HG03342 (cell line): ENCODE measurements at regions not wholly inside any gene's neighbourhood (a gene's known extent, or its start where the extent isn't known, plus 50 kb on each side); places are given as distances from the start of the nearest gene placed in this dataset.
"Not testable (repeated sequence)": the region's sequence is repeated elsewhere in the genome, so short reads cannot be mapped to it uniquely, and the experiment has no call there.

Source experiments
- ATAC-seq: cut with Tn5 transposase; IDR thresholded peaks from one replicate; pipeline ENCODE4 v1.9.1; 2021; ENCODE audit warnings: mild to moderate bottlenecking, moderate library complexity; ENCODE audit not compliant: unreplicated experiment

DNA sequence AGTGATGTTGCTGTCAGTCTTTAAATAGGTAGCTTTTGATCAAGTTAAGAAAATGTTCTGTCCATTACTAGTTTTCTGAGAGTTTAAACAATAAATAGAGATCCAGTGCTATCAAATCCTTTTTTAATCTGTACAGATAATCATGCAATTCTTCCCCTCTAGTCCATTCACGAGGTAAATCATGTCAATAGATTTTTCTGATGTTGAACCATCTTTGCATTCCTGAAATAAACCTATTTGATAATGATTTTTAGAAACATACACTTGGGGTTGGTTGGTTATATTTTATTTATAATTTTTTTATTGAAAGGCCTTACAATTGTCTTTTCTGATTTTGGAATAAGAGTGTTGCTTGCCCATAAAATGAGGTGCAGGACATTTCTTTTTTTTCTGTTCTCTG lies 95.0 kb downstream of the FAM53A start:
- ATAC-seq = no peak

DNA sequence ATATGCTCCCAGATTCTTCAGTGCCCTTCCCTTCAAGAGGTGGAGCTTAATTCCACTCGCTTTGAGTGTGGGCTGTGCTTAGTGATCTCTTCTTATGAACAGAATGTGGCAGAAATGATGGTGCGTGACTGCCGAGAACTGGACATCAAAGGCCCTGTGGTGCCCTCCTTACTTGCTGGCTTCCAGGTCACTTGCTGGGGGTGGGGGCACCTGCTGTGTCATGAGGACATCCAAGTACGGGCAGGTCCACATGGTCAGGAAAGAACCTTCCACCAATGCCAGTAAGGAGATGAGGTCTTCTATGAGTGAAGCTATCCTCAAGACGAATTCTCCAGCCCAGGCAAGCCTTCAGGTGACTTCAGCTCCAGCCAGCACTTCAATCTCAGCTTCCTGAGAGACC lies 95.8 kb downstream of the FAM53A start:
- no peak for ATAC-seq

DNA sequence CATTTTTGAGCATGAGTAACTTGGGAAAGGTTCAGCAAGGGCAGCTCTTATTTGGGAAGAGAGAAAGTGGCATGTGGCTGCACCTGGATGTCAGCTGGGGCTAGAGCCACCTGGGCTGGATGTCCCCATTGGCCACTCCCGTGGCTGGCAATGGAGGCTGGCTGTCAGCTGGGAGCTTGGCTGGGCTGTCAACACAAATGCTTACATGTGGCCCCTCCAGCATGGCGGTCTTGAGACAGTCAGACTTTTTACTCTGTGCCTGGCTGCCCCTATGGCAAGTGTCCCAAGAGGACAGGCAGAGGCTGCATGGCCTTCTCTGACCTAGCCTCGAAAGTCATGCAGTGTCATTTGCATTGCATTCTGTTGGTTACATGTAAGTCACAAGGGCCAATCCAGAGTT lies 99.6 kb downstream of the FAM53A start:
- no peak for ATAC-seq

DNA sequence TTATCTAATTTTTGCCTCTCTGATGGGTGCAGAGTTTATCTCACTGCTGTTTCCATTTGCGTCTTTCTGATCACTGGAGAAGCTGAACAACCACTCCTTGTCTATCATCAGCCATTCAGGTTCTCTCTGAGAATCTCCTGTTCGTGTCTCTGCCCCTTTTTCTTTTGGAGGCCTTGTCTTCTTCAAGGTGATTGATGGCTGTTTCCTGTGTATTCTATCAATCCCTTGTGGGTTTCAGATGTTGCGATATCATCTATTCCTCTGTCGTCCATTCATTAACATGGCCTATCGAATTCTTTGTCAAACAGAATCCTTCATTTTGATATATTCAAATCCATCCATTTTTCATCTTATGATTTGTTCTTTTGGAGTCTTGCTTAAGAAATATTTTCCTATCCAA lies 100.3 kb downstream of the FAM53A start:
- no peak for ATAC-seq

DNA sequence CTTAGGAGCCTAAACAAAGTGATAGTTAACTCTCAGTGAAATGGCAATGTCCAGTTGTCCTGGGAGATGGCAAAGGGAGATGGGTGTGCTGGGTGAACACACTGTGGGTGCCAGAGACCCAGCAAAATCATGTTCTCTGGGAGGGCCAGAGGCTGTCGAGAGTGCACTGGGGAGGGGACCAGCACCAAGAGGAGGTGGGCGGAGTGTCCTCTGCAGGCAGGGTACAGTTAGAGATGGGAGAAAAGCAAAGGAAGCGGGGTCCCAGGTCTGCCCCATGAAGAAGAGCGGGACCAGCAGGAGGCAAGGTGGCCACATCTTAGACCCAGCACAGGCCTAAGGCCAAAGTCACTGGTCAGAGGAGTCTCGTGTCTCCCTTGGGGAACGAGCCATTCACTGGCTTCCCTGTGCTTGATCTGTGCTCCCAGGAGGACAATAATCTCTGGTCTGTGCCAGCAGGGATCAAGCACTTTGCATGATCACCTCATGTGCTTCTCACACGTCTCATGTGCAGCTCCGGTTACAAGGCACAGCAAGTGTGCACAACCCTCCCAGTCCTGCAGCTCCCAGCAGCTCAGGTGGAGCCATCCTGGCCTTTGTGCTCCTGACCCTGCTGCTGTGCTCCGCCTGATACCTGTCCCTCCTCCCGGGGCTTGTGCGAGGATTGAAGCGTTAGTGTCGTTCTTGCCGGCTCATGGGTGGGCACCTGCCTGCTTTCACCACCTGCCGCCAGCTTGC lies 100.9 kb downstream of the FAM53A start:
- ATAC-seq = no peak

DNA sequence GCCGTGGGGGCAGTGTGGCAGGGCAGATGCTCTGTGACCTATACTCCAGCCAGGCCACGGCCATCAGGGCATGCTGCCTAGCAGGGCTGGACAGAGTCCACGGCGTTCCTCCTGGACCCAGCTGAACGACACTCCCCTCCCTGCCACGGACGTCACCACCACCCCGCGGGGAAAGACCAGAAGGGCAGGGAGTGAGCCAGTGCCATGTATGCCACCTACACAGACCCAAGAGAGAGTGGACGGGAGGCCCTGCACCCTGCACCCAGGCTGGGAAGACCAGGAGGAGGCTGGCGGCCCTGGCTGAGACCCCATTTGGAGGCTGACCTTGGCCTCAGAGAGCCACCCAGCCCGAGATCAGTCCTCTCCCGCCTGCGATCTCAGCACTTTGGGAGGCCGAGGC lies 101.9 kb downstream of the FAM53A start:
- ATAC-seq = no peak

DNA sequence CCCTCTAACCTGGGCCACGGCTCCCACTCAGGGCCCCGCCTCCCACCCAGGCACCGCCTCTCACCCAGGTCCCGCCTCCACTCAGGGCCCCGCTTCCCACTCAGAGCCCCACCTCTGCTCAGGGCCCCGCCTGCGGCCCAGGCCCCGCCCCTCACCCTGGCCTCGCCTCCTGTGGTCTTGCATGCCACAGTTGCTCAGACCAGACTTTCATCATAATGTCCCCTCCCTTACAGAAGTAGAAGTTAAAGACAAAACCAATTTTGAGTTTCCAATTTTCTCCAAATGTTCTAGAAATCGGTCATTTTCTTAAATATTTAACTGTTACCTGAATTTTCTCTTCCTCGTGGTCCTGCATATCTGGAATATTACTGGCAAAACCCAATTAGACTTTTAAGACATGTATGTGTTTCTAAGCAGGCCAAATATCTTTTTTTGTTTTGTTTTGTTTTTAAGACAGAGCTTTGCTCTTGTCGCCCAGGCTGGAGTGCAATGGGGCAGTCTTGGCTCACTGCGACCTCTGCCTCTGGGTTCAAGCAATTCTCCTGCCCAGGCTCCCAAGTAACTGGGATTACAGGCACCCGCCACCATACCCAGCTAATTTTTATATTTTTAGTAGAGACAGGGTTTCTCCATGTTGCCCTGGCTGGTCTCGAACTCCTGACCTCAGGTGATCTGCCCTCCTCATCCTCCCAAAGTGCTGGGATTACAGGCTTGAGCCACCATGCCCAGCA lies 102.8 kb downstream of the FAM53A start:
- peak; percentile 71 for ATAC-seq

DNA sequence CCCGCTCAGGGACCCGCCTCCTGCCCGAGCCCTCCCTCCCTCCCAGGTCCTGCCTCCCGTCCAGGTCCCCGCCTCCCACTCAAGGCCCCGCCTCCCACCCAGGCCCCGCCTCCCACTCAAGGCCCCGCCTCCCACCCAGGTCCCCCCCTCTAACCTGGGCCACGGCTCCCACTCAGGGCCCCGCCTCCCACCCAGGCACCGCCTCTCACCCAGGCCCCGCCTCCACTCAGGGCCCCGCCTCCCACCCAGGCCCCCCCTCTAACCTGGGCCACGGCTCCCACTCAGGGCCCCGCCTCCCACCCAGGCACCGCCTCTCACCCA lies 103.5 kb downstream of the FAM53A start:
- not testable (repeated sequence) for ATAC-seq

DNA sequence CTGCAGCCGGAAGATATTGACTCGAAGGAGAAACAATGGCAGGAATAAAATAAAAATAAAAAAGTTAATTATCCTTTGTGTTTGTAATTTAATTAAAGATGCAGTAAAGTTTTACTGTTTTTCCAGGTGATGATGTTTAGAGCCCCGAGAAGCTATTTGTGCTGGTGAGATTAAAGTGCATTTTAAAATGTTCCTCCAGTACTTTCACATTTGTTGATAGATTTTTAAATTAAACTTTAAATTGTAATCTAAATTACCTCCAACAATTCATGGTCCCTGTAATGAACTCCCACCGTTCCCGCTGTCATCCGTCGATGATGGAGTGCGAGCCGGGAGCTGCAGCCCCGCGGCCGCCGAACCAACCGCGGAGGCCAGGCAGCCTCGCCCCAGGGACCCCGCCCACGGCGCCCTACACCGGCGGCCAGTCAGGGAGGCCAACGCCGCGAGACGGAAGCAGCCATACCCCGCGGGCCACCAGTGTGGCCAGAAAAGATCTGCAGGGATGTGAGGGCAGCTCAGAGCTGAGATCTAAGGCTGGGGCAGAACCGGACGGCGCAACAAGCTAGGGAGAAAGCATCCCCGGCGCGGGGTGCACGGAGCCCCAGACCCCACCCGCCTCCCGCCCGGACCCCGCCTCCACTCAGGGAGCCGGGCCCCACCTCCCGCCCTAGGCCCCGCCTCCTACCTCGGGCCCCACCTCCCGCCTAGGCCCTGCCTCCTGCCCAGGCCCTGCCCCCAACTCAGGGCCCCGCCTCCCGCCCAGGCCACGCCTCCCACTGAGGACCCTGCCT lies 104.0 kb downstream of the FAM53A start:
- ATAC-seq = no peak

DNA sequence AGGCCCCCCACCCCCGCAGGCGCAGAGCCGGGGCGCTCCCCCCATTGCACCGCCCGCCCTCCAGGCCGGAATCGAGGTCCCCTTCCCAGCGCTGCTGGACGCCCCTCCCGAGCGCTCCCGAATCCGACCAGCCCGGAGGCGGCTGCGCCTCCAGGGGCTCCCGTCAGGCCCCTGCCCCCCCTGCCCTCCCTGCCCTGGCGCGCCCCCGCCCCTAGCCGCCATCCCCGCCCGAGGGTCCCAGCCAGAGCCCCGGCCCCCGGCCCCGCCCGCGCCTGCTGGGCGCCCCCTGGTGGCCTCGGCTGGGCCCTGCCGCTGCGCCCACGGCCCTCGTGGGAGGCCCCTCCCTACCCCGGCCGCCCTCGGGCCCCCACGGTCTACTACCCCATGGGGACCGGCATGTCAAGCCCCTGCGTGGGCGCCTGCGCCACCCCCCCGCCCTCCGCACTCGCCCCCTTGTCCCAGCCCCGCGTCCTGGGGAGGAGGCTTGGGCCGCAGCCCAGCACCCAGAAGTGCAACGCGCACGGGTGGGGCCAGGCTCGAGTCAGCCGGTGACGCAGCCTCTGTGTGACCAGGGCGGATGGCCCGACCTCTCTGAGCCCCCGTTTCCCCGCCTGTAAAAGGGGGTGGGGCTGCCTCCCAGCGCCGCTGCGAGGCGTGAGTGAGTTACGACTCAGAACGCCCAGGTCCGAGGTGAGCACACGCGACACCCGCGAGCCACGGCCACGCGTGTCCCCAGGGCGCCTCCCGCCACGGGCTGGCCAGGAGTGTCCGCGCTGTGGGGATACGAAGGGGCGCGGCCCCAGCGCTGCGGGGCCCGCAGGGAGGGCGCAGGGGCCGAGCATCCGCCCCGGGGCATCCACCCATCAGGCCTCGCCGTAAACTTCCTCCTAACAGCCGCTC lies 104.9 kb downstream of the FAM53A start:
- no peak for ATAC-seq

DNA sequence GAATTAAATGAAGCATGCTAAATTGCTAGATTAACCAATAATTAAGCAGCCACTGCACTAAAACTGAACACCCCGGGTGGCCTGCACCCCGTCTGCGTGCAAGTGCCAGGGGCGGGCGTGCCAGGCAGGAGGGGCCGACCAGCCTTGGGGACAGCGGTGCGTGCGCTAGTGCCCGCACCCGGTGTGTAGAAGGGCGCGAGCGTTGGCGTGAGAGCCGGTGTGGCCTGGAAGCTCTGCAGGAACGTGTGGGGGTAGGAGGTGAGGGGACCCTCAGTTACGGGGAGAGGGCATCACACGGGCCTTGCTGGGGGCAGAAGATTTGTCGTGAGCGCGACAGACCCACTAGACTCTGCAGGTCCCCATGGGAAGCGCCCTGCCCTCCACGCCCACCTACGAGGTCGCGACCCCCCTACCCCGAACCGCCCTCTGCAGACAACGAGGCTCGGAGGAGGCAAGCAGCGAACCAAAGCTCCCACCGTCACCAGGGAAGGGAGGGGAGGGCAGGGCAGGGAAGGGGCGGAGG lies 105.8 kb downstream of the FAM53A start:
- ATAC-seq = no peak

DNA sequence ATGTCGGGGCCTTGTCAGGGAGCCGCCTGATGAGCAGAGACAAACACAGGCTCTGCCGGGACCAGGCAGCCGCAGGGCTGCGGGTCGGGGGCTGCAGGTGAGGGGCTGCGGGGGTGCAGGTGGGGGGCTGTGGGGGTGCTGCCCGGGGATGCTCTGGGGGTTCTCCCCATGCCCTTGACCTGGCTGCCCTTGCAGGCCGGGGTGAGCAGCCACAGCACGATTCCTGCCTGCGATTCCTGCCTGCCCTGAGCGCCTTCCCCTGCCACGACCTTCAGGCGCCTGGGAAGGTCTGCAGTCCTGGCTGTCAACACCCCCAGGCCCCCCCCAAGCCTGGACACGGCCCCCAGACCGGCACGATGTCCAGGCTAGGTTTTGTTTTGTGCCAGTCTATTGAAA lies 106.3 kb downstream of the FAM53A start:
- no peak for ATAC-seq

DNA sequence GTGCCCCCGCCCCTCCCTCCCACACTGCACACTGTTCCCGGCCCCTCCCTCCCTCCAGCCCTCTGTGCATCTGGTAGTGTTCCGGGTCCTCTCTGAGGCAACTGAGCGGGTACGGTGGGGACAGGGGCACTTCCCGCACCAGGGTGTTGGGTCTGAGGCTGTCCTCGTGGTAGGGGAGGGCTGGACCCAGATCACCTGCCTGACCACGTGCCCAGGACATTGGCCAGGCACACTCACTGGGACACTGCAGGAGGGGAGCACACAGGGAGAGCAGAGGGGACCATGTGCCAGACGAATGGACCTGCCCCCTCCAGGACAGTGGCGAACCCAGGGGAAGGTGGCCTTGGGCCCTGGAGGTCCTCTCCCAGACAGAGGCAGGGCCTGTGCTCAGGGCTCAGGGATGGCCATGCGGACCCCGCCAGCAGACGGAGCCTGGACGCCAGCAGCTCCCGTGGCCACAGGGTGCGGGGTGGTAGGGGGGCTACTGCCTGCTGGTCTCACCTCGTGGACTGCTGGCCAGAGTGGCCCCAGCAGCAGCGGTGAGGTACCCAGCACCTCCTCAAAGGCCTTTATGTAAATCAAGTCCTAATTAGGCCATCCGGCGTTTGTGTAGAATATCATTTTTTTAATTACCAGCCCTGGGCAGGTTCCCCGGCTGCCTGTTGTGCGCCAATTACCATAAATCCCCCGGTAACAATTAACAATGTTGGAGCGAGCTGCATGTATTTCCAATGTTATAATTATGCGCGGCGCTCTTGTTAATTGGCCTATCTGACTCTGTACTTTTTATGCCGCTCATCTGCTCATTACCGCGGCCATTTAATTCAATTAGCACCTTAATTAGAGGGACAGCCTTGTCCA lies 106.9 kb downstream of the FAM53A start:
- no peak for ATAC-seq

DNA sequence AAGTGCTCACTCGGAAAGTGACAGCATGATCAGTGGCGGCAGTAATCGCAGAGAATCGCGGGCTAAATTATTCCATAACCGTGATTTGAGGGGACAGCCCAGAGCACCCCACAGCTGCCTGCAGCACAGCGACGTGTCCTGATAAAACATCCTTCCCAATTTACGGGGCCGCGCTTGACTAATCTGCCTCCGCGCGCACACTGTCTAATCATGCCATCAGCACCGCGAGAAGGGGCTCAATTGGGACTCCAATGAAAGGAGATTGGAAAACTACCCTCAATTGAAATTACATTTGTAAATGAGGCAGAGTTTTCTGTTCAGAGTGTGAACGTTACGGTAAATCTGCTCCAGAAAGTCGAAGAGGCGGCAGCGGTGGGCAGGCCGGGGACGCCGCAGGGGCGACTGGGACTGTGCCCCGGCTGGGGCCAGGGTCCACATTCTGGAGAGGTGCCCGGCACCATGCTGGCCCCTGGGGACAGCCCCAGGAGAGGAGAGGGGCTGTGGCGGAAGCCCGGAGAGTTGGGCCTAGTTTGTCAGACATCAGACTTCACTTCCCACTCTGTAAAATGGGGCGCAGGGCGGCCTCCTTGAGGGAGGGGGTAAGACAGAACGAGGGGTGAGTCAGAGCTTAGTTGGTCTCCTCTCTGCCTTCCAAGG lies 107.7 kb downstream of the FAM53A start:
- no peak for ATAC-seq

DNA sequence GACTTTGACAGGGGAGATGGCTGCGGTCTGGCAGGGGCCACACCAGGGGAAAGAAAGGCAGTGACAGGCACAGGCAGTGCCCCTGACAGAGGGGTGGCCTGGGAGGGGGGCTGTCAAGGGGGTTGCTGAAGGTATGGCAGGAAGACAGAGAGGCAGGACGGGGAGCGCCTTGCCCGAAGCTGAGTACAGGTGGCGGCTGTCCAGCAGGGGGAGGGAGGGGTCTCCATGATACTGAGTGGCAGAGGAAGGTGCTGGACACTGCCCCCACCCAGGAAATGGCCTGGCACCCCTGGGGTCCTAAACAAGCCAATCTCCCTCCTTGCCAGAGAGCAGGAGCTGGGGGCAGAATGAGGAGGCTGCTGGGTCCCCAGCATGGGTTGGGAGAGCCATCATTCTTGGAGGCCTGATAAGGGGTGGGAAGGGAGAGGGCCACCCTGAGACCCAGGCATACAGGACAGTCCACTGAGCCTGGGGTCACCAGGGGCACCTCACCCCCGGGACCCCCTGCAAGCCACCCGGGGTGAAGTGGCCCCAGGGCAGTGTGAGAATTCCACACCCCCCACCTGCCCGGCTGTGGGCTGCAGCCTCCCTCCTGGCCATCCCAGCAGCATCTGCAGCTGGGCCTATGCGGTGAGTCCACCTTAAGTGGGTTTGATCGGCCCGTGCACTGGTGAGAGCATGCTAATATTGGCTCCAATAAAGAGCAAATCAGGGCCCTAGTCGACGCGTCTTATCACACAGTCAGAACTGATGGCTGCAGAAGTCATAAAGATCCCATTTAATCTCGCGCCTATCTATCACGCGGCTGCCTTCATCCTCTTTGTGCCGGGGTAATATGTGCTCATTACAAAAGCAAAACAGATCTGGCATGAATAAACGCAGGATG lies 108.5 kb downstream of the FAM53A start:
- no peak for ATAC-seq

DNA sequence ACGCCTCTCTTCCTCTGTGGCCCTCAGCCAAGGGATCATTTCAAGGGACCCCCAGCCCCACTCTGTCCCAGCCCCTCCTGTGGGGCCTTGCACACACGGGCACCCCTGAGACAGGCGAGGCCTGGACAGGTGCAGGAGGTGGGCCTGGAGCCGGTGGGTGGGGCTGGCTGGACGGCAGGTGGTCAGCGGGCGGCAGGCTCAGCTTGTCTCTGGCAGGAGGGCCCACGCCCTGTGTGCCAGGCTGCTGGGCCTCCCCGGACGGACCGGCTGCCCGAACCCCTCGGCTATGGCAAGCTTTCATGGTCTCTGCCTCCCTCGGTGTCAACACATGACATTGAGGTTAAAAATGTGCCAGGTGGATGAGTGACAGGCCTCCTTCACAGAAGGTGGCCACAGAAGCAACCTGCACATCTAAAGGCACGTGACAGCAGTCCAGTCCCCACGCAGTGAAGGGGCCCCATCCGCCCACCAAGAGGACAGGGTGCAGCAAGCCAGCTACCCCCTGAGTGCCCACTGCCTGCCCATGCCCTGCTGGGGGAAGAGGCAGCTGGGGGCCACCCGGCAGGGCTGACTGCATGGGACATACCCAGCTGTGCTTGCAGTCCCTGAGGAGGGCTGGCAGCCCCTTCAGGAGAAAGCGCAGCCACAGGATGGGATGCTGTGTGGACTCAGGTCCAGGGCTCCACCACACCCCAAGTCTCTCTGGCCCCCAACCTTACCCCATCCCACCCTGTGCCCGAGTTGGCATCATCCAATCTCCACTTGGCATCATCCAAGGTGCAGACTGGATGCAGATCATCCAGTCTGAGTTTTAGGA lies 109.3 kb downstream of the FAM53A start:
- no peak for ATAC-seq

DNA sequence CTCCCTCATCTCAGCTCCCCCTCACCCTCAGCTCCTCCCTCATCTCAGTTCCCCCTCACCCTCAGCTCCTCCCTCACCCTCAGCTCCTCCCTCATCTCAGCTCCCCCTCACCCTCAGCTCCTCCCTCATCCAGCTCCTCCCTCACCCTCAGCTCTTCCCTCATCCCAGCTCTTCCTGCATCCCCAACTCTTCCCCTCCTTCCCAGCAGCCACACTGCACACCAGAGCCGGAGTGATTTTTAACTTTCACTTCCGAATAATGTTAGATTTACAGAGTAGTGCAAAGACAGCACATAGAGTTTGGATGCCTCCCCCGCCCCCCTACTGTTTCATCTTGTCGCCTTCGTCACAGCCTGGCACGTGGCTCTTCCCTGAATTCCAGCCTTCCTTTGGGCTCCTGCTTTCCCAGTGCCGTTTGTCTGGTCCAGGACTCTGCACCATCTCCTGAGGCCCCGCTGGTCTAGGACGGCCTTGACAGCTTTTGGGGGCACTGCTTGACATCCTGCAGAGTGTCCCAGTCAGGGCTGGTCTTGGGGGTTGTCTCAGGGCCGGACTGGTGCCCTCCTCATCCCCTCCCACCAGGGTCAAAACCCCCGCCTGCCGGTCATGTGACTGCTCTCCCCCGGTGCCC lies 110.2 kb downstream of the FAM53A start:
- ATAC-seq = no peak
